K562 (cell line): ENCODE measurements at regions not wholly inside any gene's neighbourhood (a gene's known extent, or its start where the extent isn't known, plus 50 kb on each side); places are given as distances from the start of the nearest gene placed in this dataset.

Experiments used
- ATAC-seq: fragments of 200-7000 bp; cut with Tn5 transposase; 3 replicates; pipeline ENCODE4 v1.9.1; 2020; ENCODE audit warnings: moderate library complexity
- BruUV-seq: library from RNA; stranded (reverse); fragments of 400-500 nt; replicated peaks from 2 replicates; lab custom pipeline; 2021; lab: Mats Ljungman, UMichigan
- CTCF ChIA-PET: fragments of 300-600 bp; formaldehyde crosslinking; extraction: SDS; loops from one replicate; lab custom pipeline; 2021; ENCODE audit warnings: low intra/inter-chr PET ratio; lab: Yijun Ruan, JAX
- POLR2A ChIA-PET: fragments of 300-600, 350-650 bp; sonication (Branson Sonifier 250); formaldehyde crosslinking; extraction: SDS; loops from one replicate; lab custom pipeline; 2021; ENCODE audit warnings: antibody characterized with exemption, inconsistent platforms; lab: Yijun Ruan, JAX
- DNase-seq, 4 experiments: peaks; one replicate each; pipeline versions ENCODE4 v3.0.0 to v3.0.0-alpha.2; 2011 to 2018; ENCODE audit warnings: low spot score in 3 of 4, mixed read lengths in 3 of 4; ENCODE audit errors: extremely low read depth in 1 of 4
- FAIRE-seq: peaks from 2 replicates; lab custom pipeline; 2011; peaks lifted over from hg19 to GRCh38; lab: Jason Lieb, UNC
- H2AFZ ChIP-seq: 2 replicates; pipeline ENCODE4 v1.6.0; 2011; ENCODE audit warnings: low read depth, low read length, control low read depth, inconsistent platforms
- H3K27ac ChIP-seq: fragments of 200-600 bp; 3 replicates; pipeline ENCODE4 v1.8.0; 2011; ENCODE audit warnings: low read depth, mild to moderate bottlenecking, control low read depth, inconsistent platforms, low read length, moderate library complexity, mixed read lengths; ENCODE audit errors: extremely low read depth
- H3K27me3 ChIP-seq, 2 experiments: fragments of 300-600 bp in 1 of 2; 2 replicates in 1 of 2; 3 replicates in 1 of 2; pipeline versions ENCODE4 v1.6.0 to v1.8.0; 2011; ENCODE audit warnings: inconsistent platforms in 2 of 2, low read length in 2 of 2, mild to moderate bottlenecking in 1 of 2, mixed read lengths in 1 of 2, moderate library complexity in 1 of 2; ENCODE audit not compliant: control insufficient read depth in 2 of 2, insufficient read depth in 2 of 2
- H3K36me3 ChIP-seq: fragments of 300-600 bp; 3 replicates; pipeline ENCODE4 v1.8.0; 2011; ENCODE audit warnings: mild to moderate bottlenecking, low read length, inconsistent platforms; ENCODE audit not compliant: control insufficient read depth, insufficient read depth
- H3K4me1 ChIP-seq, 2 experiments: fragments of 200-600 bp in 1 of 2; replicated peaks in 1 of 2; 2 replicates in 1 of 2; 3 replicates in 1 of 2; pipeline versions ENCODE4 v1.5.1 to v1.8.0; 2011; ENCODE audit warnings: inconsistent platforms in 2 of 2, low read length in 2 of 2, mild to moderate bottlenecking in 1 of 2, mixed read lengths in 1 of 2, moderate library complexity in 1 of 2; ENCODE audit not compliant: control insufficient read depth in 2 of 2, insufficient read depth in 2 of 2
- H3K4me2 ChIP-seq: 2 replicates; pipeline ENCODE4 v1.6.1; 2011; ENCODE audit warnings: low read length, control low read depth, inconsistent platforms, mixed read lengths; ENCODE audit not compliant: insufficient read depth
- H3K4me3 ChIP-seq: fragments of 200-600 bp; sonication (generic), shearing (Covaris generic); 2 replicates; pipeline ENCODE4 v1.5.1; 2016; ENCODE audit warnings: control low read depth, inconsistent platforms
- H3K79me2 ChIP-seq: fragments of 200-600 bp; 3 replicates; pipeline ENCODE4 v1.8.0; 2011; ENCODE audit warnings: low read length, inconsistent platforms; ENCODE audit not compliant: control insufficient read depth, insufficient read depth
- H3K9ac ChIP-seq, 2 experiments: 2 replicates each; pipeline versions ENCODE4 v1.6.0 to v1.6.1; 2011; ENCODE audit warnings: low read depth in 2 of 2, low read length in 2 of 2, control low read depth in 1 of 2, inconsistent platforms in 1 of 2, mild to moderate bottlenecking in 1 of 2, mixed read lengths in 1 of 2; ENCODE audit not compliant: insufficient read depth in 1 of 2
- H3K9me1 ChIP-seq: one replicate; pipeline ENCODE4 v1.6.0; 2011; ENCODE audit warnings: inconsistent platforms, mild to moderate bottlenecking, low read length, moderate library complexity; ENCODE audit not compliant: control insufficient read depth, insufficient read depth
- H3K9me3 ChIP-seq: replicated peaks from 2 replicates; pipeline ENCODE4 v1.5.1; 2011; ENCODE audit warnings: low read depth, low read length, inconsistent platforms; ENCODE audit not compliant: control insufficient read depth, insufficient read depth
- H4K20me1 ChIP-seq: replicated peaks from 2 replicates; pipeline ENCODE4 v1.6.1; 2011; ENCODE audit warnings: low read length, inconsistent platforms, mixed read lengths; ENCODE audit not compliant: control insufficient read depth, insufficient read depth
- ATF3 ChIP-seq, 2 experiments: fragments of 450-650 bp in 1 of 2; sonication (generic) in 1 of 2; formaldehyde crosslinking in 1 of 2; IDR thresholded peaks in 1 of 2; conservative IDR thresholded peaks in 1 of 2; 2 replicates each; pipeline versions ENCODE4 v1.6.1 to v1.8.1; 2016 to 2023; ENCODE audit warnings: mild to moderate bottlenecking in 2 of 2, moderate library complexity in 2 of 2, inconsistent platforms in 1 of 2, missing genetic modification reagents in 1 of 2
- CEBPG ChIP-seq, 3 experiments: fragments of 200-800 bp in 1 of 3; sonication (Bioruptor generic) in 1 of 3; sonication (generic) in 1 of 3; formaldehyde crosslinking in 1 of 3; IDR thresholded peaks in 2 of 3; conservative IDR thresholded peaks in 1 of 3; 2 replicates each; pipeline versions ENCODE4 v1.6.1 to v1.8.0; 2016 to 2022; ENCODE audit warnings: missing compliant biosample characterization in 2 of 3, missing genetic modification characterization in 2 of 3, mild to moderate bottlenecking in 1 of 3, missing genetic modification reagents in 1 of 3
- HBP1 ChIP-seq: fragments of 450-650 bp; formaldehyde crosslinking; IDR thresholded peaks from 2 replicates; pipeline ENCODE4 v1.4.0; 2022; ENCODE audit warnings: missing genetic modification characterization
- PHF8 ChIP-seq: fragments of 200-600 bp; sonication (generic); IDR thresholded peaks from 2 replicates; pipeline ENCODE4 v1.6.1; 2012; ENCODE audit warnings: mixed run types, mild to moderate bottlenecking, inconsistent platforms, low read length, moderate library complexity, borderline replicate concordance
- PURB ChIP-seq: sonication (generic); formaldehyde crosslinking; IDR thresholded peaks from 2 replicates; pipeline ENCODE4 v1.9.0; 2021; ENCODE audit warnings: low read depth, mild to moderate bottlenecking, missing genetic modification reagents
- RAD51 ChIP-seq: fragments of 450-650 bp; IDR thresholded peaks from 2 replicates; pipeline ENCODE4 v1.7.1; 2016; ENCODE audit warnings: low read depth, mild to moderate bottlenecking, borderline replicate concordance
- RFX7 ChIP-seq: fragments of 250-450 bp; sonication (Bioruptor Pico); IDR thresholded peaks from 2 replicates; pipeline ENCODE4 v1.5.1; 2021; ENCODE audit warnings: mild to moderate bottlenecking
- SMAD4 ChIP-seq: fragments of 250-450 bp; sonication (Bioruptor Pico); conservative IDR thresholded peaks from 2 replicates; pipeline ENCODE4 v1.8.0; 2021; ENCODE audit warnings: inconsistent platforms, mild to moderate bottlenecking, moderate library complexity
- ZNF253 ChIP-seq: fragments of 250-450 bp; sonication (Bioruptor Pico); conservative IDR thresholded peaks from 2 replicates; pipeline ENCODE4 v1.6.1; 2021; ENCODE audit warnings: mild to moderate bottlenecking
- ZNF445 ChIP-seq: fragments of 250-450 bp; sonication (Bioruptor Pico); IDR thresholded peaks from 2 replicates; pipeline ENCODE4 v1.4.0; 2020; ENCODE audit warnings: low read depth, mild to moderate bottlenecking, moderate library complexity
- ZNF766 ChIP-seq: fragments of 200-800 bp; sonication (Bioruptor generic); conservative IDR thresholded peaks from 2 replicates; pipeline ENCODE4 v1.6.1; 2016; ENCODE audit warnings: missing genetic modification characterization, missing compliant biosample characterization
- ZNF79 ChIP-seq: fragments of 250-450 bp; sonication (Bioruptor Pico); IDR thresholded peaks from 2 replicates; pipeline ENCODE4 v1.4.0; 2020; ENCODE audit warnings: low read depth, mild to moderate bottlenecking, moderate library complexity
- WGBS: fragments of 100-300 bp; shearing (Covaris generic); methylation state at CpG from one replicate; pipeline ENCODE4 v1.1.6; 2016; ENCODE audit warnings: low coverage, mixed read lengths; ENCODE audit not compliant: insufficient coverage; ENCODE audit errors: missing lambda C conversion rate; 5-methylcytosine and 5-hydroxymethylcytosine counted together
- in situ Hi-C: fragments of 300-500 bp; cut with MboI; formaldehyde crosslinking; loops from 4 replicates; pipeline ENCODE4 v1.15.0; 2018; ENCODE audit warnings: inconsistent platforms, mixed read lengths
- intact Hi-C: fragments of 100-400 bp; cut with micrococcal nuclease; formaldehyde crosslinking; loops from 2 replicates; pipeline ENCODE4 v1.14.2; 2022

- Histone ChIP-seq H3K36me3 (no peaks in the 10 kb centered on the region), H3K9me1 (no peaks in the 10 kb centered on the region), H3K4me2 (no peak overlapping the region), H3K27me3 (no peaks in the 10 kb centered on the region), H4K20me1 (no peaks in the 10 kb centered on the region), H3K9ac (no peak overlapping the region), H3K79me2 (no peaks in the 10 kb centered on the region), H3K9me3 (no peaks in the 10 kb centered on the region), H3K4me1 (no peaks in the 10 kb centered on the region), H3K4me3 (no peak overlapping the region), H2AFZ (no peak overlapping the region), H3K27ac (no peak overlapping the region)
- no peak for TF ChIP-seq ZNF253 (CRISPR knock-in tag)
- no peak for TF ChIP-seq ZNF445 (CRISPR knock-in tag)
- no peak for TF ChIP-seq RFX7 (CRISPR knock-in tag)
- TF ChIP-seq PHF8 = no peak
- TF ChIP-seq PURB (CRISPR knock-in tag) = no peak
- TF ChIP-seq SMAD4 (CRISPR knock-in tag) = no peak
- no peak for TF ChIP-seq CEBPG (CRISPR knock-in tag; IDR thresholded peaks at IDR 0.05)
- no peak for TF ChIP-seq CEBPG (tag; conservative IDR thresholded peaks at IDR 0.05 in 1 of 2, IDR thresholded peaks at IDR 0.05 in 1 of 2)
- no peak for TF ChIP-seq ZNF79 (CRISPR knock-in tag)
- no peak for TF ChIP-seq HBP1 (CRISPR knock-in tag)
- no peak for TF ChIP-seq ZNF766 (CRISPR knock-in tag)
- no peak for TF ChIP-seq ATF3 (IDR thresholded peaks at IDR 0.05)
- no peak for TF ChIP-seq ATF3 (CRISPR knock-in tag; conservative IDR thresholded peaks at IDR 0.05)
- TF ChIP-seq RAD51 = no peak
- DNase-seq = no peak
- ChIA-PET CTCF (no interaction called here), POLR2A (no interaction called here)
- WGBS = 0% methylated on average over 2 of the region's 2 CpGs
- ATAC-seq = no peak
- BruUV-seq = no TSS peak
- intact Hi-C loops = no loop called here
- FAIRE-seq = no peak
- in situ Hi-C loops = no loop called here
Observed at GRCh38 chr12:67884596-67884995, 104.7 kb upstream of the IFNG-AS1 start.
